ENCODE measurements at regions not wholly inside any gene's neighbourhood (a gene's known extent, or its start where the extent isn't known, plus 50 kb on each side); places are given as distances from the start of the nearest gene placed in this dataset.

- H3K27me3 ChIP-seq (ENCODE audit: control insufficient read depth, insufficient read depth, low read length): no peaks in the 10 kb centered on the region
- no peak for FAIRE-seq
- H3K4me3 ChIP-seq (ENCODE audit: low read depth, low read length): no peak overlapping the region
- TF ChIP-seq CTCF (IDR thresholded peaks at IDR 0.05; ENCODE audit: insufficient read depth, low read length, severe bottlenecking): no peak
- DNase-seq (ENCODE audit: low read depth): no peak
- no peaks in the 10 kb centered on the region for H3K36me3 ChIP-seq (ENCODE audit: control insufficient read depth, insufficient read depth, low read length)
These were observed 67.9 kb upstream of the NPAP1 start for GRCh38 chr15:24607636-24608035.

- Histone ChIP-seq H3K27me3 (ENCODE audit: control insufficient read depth, insufficient read depth, low read length) (no peaks in the 10 kb centered on the region), H3K36me3 (ENCODE audit: control insufficient read depth, insufficient read depth, low read length) (no peaks in the 10 kb centered on the region), H3K4me3 (ENCODE audit: low read depth, low read length) (no peak overlapping the region)
- no peak for TF ChIP-seq CTCF (IDR thresholded peaks at IDR 0.05; ENCODE audit: insufficient read depth, low read length, severe bottlenecking)
- DNase-seq (ENCODE audit: low read depth): no peak
- FAIRE-seq: no peak
These were observed 57.9 kb upstream of the NPAP1 start for GRCh38 chr15:24617646-24618045.

- Histone ChIP-seq H3K4me3 (ENCODE audit: low read depth, low read length) (no peak overlapping the region), H3K27me3 (ENCODE audit: control insufficient read depth, insufficient read depth, low read length) (no peaks in the 10 kb centered on the region), H3K36me3 (ENCODE audit: control insufficient read depth, insufficient read depth, low read length) (no peaks in the 10 kb centered on the region)
- no peak for TF ChIP-seq CTCF (IDR thresholded peaks at IDR 0.05; ENCODE audit: insufficient read depth, low read length, severe bottlenecking)
- DNase-seq (ENCODE audit: low read depth) (no peak), FAIRE-seq (peak; percentile 47)
These were observed 53.9 kb upstream of the NPAP1 start for GRCh38 chr15:24621630-24622215.

All from bronchial epithelial cell (primary cell).